Body of pancreas (tissue), 4 donors: ENCODE measurements at regions not wholly inside any gene's neighbourhood (a gene's known extent, or its start where the extent isn't known, plus 50 kb on each side); places are given as distances from the start of the nearest gene placed in this dataset.

Experiments used
- POLR2A ChIP-seq, 3 donors: fragments of 450-650 bp; IDR thresholded peaks; one replicate each; pipeline ENCODE4 v1.6.1; 2016; ENCODE audit warnings: antibody characterized with exemption in 3 of 3, mild to moderate bottlenecking in 2 of 3
- TF ChIP-seq, protein P1 (sequence below), 7 experiments: fragments of 450-650 bp in 4 of 7; fragments of 200-600 bp in 3 of 7; sonication (generic) in 3 of 7; IDR thresholded peaks; one replicate each; pipeline ENCODE4 v1.5.1; 2016 to 2019; ENCODE audit warnings: antibody characterized with exemption in 7 of 7

GRCh38 chr2:8324164-8324856, 357.5 kb upstream of the ID2 start:
- TF ChIP-seq, protein P1, sequence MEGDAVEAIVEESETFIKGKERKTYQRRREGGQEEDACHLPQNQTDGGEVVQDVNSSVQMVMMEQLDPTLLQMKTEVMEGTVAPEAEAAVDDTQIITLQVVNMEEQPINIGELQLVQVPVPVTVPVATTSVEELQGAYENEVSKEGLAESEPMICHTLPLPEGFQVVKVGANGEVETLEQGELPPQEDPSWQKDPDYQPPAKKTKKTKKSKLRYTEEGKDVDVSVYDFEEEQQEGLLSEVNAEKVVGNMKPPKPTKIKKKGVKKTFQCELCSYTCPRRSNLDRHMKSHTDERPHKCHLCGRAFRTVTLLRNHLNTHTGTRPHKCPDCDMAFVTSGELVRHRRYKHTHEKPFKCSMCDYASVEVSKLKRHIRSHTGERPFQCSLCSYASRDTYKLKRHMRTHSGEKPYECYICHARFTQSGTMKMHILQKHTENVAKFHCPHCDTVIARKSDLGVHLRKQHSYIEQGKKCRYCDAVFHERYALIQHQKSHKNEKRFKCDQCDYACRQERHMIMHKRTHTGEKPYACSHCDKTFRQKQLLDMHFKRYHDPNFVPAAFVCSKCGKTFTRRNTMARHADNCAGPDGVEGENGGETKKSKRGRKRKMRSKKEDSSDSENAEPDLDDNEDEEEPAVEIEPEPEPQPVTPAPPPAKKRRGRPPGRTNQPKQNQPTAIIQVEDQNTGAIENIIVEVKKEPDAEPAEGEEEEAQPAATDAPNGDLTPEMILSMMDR (IDR thresholded peaks at IDR 0.05): no peak
- no peak for TF ChIP-seq POLR2A (IDR thresholded peaks at IDR 0.05)
